Epithelial cell of proximal tubule (primary cell): ENCODE measurements at regions not wholly inside any gene's neighbourhood (a gene's known extent, or its start where the extent isn't known, plus 50 kb on each side); places are given as distances from the start of the nearest gene placed in this dataset.

Experiments used
- DNase-seq: peaks from one replicate; pipeline ENCODE4 v3.0.0-alpha.2; 2011; ENCODE audit warnings: low read depth
- H3K4me3 ChIP-seq: 2 replicates; pipeline ENCODE4 v1.5.1; 2011; ENCODE audit warnings: low read depth, mild to moderate bottlenecking, low read length
- CTCF ChIP-seq: conservative IDR thresholded peaks from 2 replicates; pipeline ENCODE4 v1.5.1; 2012; ENCODE audit warnings: low read depth, mild to moderate bottlenecking, low read length

- TF ChIP-seq CTCF, result no peak
- DNase-seq, result no peak
- no peak overlapping the region for H3K4me3 ChIP-seq
Measured at GRCh38 chr3:82261013-82261412, 499.6 kb upstream of the GBE1 start.

- no peak overlapping the region for H3K4me3 ChIP-seq
- DNase-seq, result no peak
- no peak for TF ChIP-seq CTCF
Measured at GRCh38 chr3:82259994-82260393, 498.5 kb upstream of the GBE1 start.

- DNase-seq, result no peak
Measured at GRCh38 chr3:82240322-82240721, 478.9 kb upstream of the GBE1 start.

GRCh38 chr3:82236257-82236656 lies 474.8 kb upstream of the GBE1 start:
- no peak for TF ChIP-seq CTCF
- no peak overlapping the region for H3K4me3 ChIP-seq
- DNase-seq, result no peak

More at GRCh38 chr3:82240322-82240721, 478.9 kb upstream of the GBE1 start:
- no peak overlapping the region for H3K4me3 ChIP-seq
- TF ChIP-seq CTCF, result no peak

GRCh38 chr3:82229397-82229796 lies 468.0 kb upstream of the GBE1 start:
- TF ChIP-seq CTCF, result no peak
- no peak overlapping the region for H3K4me3 ChIP-seq

GRCh38 chr3:82224661-82225060 lies 463.2 kb upstream of the GBE1 start:
- no peak overlapping the region for H3K4me3 ChIP-seq
- no peak for DNase-seq
- TF ChIP-seq CTCF, result no peak

More at GRCh38 chr3:82229397-82229796, 468.0 kb upstream of the GBE1 start:
- no peak for DNase-seq

GRCh38 chr3:82222401-82222800 lies 461.0 kb upstream of the GBE1 start:
- H3K4me3 ChIP-seq, result no peak overlapping the region
- TF ChIP-seq CTCF, result no peak
- DNase-seq, result no peak
